ENCODE measurements at regions not wholly inside any gene's neighbourhood (a gene's known extent, or its start where the extent isn't known, plus 50 kb on each side); places are given as distances from the start of the nearest gene placed in this dataset.

- 0 out of 2 replicates have a peak, but pooled peaks have one; percentile 9 for TF ChIP-seq GATA2 (IDR thresholded peaks at IDR 0.05; ENCODE audit: low read depth, low read length)
- TF ChIP-seq GATA3 (IDR thresholded peaks at IDR 0.05; ENCODE audit: low read depth, low read length) = no peak
Observed at GRCh38 chr9:135310134-135310533, 169.4 kb upstream of the PPP1R26 start.
